OCI-LY3 (cell line): ENCODE measurements at regions not wholly inside any gene's neighbourhood (a gene's known extent, or its start where the extent isn't known, plus 50 kb on each side); places are given as distances from the start of the nearest gene placed in this dataset.

Experiments
- CTCF ChIP-seq: fragments of 200-600, 300-600 bp; sonication (generic); IDR thresholded peaks from 2 replicates; pipeline ENCODE4 v1.5.1; 2014; ENCODE audit warnings: antibody characterized with exemption, low read length, low read depth
- EZH2phosphoT487 ChIP-seq: fragments of 200-600 bp; shearing (Covaris generic); IDR thresholded peaks from 2 replicates; pipeline ENCODE4 v1.6.1; 2018; ENCODE audit warnings: antibody characterized with exemption, mixed run types, low read depth

- TF ChIP-seq CTCF (peak; percentile 33), EZH2phosphoT487 (no peak)
Measured at GRCh38 chr4:175443547-175443946, 368.5 kb downstream of the GPM6A start.
